Tibial artery (tissue), 4 donors: ENCODE measurements at regions not wholly inside any gene's neighbourhood (a gene's known extent, or its start where the extent isn't known, plus 50 kb on each side); places are given as distances from the start of the nearest gene placed in this dataset.
A peak's percentile ranks its signal among the peaks of the same experiment; 100 is the strongest.

Experiments
- DNase-seq, 2 donors: peaks; one replicate each; pipeline ENCODE4 v3.0.0-alpha.2; 2019
- H3K27ac ChIP-seq, 2 donors: fragments of 200-600 bp; sonication (generic) in 1 of 2; 1 replicate in 1 of 2; 2 replicates in 1 of 2; pipeline ENCODE4 v1.5.1; 2018 to 2019; ENCODE audit warnings: mild to moderate bottlenecking in 1 of 2
- H3K27me3 ChIP-seq, 2 donors: fragments of 200-600 bp; sonication (generic) in 1 of 2; one replicate each; pipeline versions ENCODE4 v1.5.1 to v1.6.0; 2016 to 2019
- H3K36me3 ChIP-seq, 3 donors: fragments of 200-600 bp; sonication (generic) in 2 of 3; one replicate each; pipeline ENCODE4 v1.5.1; 2016 to 2019; ENCODE audit warnings: mild to moderate bottlenecking in 2 of 3
- H3K4me1 ChIP-seq, 4 donors: fragments of 200-600 bp; sonication (generic) in 2 of 4; 1 replicate in 3 of 4; 2 replicates in 1 of 4; pipeline ENCODE4 v1.5.1; 2016 to 2019
- H3K4me3 ChIP-seq, 2 donors: fragments of 200-600 bp; sonication (generic) in 1 of 2; 1 replicate in 1 of 2; 2 replicates in 1 of 2; pipeline ENCODE4 v1.5.1; 2018 to 2019; ENCODE audit warnings: mild to moderate bottlenecking in 2 of 2
- H3K9me3 ChIP-seq, 3 donors: fragments of 200-600 bp; sonication (generic) in 1 of 3; one replicate each; pipeline ENCODE4 v1.5.1; 2016 to 2019
- CTCF ChIP-seq, 2 experiments: fragments of 200-600 bp in 1 of 2; fragments of 450-650 bp in 1 of 2; IDR thresholded peaks; one replicate each; pipeline ENCODE4 v1.5.1; 2017 to 2019; ENCODE audit warnings: antibody characterized with exemption in 2 of 2, mild to moderate bottlenecking in 1 of 2, moderate library complexity in 1 of 2
- intact Hi-C: fragments of 100-400 bp; cut with DNase I; formaldehyde crosslinking; loops from one replicate; pipeline ENCODE4 v1.15.0; 2023; ENCODE audit warnings: low total_unique reads

- DNase-seq, result no peak
- Histone ChIP-seq H3K4me3 (no peak overlapping the region), H3K4me1 (peaks cover 0 to 20% (median 9%) of the 10 kb centered on the region in 4 donors), H3K27me3 (no peaks in the 10 kb centered on the region), H3K9me3 (no peaks in the 10 kb centered on the region), H3K27ac (no peak overlapping the region), H3K36me3 (no peaks in the 10 kb centered on the region)
- no peak for TF ChIP-seq CTCF (IDR thresholded peaks at IDR 0.05)
- intact Hi-C loops, result no loop called here
Measured at GRCh38 chr2:8154270-8154669, 527.6 kb upstream of the ID2 start.

GRCh38 chr2:8154936-8155335 is 526.9 kb upstream of the ID2 start:
- H3K27ac ChIP-seq, result no peak overlapping the region
- peaks cover 0 to 20% (median 6%) of the 10 kb centered on the region in 4 donors for H3K4me1 ChIP-seq
- DNase-seq, result no peak
- H3K9me3 ChIP-seq, result no peaks in the 10 kb centered on the region
- no peaks in the 10 kb centered on the region for H3K27me3 ChIP-seq
- no peak overlapping the region for H3K4me3 ChIP-seq
- no peaks in the 10 kb centered on the region for H3K36me3 ChIP-seq
- intact Hi-C loops, result no loop called here
- no peak for TF ChIP-seq CTCF (IDR thresholded peaks at IDR 0.05)

GRCh38 chr2:8157621-8158430 is 524.0 kb upstream of the ID2 start:
- no peak for DNase-seq
- peak overlapping the region in 1 of 2 donors; percentile 16 for H3K27ac ChIP-seq
- no peaks in the 10 kb centered on the region for H3K27me3 ChIP-seq
- H3K36me3 ChIP-seq, result no peaks in the 10 kb centered on the region
- H3K9me3 ChIP-seq, result no peaks in the 10 kb centered on the region
- H3K4me3 ChIP-seq, result no peak overlapping the region
- peaks cover 0 to 22% (median 5%) of the 10 kb centered on the region in 4 donors for H3K4me1 ChIP-seq
- TF ChIP-seq CTCF (IDR thresholded peaks at IDR 0.05), result no peak
- intact Hi-C loops, result no loop called here

GRCh38 chr2:8158711-8159110 is 523.1 kb upstream of the ID2 start:
- TF ChIP-seq CTCF (IDR thresholded peaks at IDR 0.05), result no peak
- no peaks in the 10 kb centered on the region for H3K27me3 ChIP-seq
- DNase-seq, result no peak
- H3K27ac ChIP-seq, result peak overlapping the region; percentile 83 to 87
- H3K9me3 ChIP-seq, result no peaks in the 10 kb centered on the region
- no peaks in the 10 kb centered on the region for H3K36me3 ChIP-seq
- peaks cover 0 to 31% (median 9%) of the 10 kb centered on the region in 4 donors for H3K4me1 ChIP-seq
- intact Hi-C loops, result no loop called here
- H3K4me3 ChIP-seq, result no peak overlapping the region

DNA sequence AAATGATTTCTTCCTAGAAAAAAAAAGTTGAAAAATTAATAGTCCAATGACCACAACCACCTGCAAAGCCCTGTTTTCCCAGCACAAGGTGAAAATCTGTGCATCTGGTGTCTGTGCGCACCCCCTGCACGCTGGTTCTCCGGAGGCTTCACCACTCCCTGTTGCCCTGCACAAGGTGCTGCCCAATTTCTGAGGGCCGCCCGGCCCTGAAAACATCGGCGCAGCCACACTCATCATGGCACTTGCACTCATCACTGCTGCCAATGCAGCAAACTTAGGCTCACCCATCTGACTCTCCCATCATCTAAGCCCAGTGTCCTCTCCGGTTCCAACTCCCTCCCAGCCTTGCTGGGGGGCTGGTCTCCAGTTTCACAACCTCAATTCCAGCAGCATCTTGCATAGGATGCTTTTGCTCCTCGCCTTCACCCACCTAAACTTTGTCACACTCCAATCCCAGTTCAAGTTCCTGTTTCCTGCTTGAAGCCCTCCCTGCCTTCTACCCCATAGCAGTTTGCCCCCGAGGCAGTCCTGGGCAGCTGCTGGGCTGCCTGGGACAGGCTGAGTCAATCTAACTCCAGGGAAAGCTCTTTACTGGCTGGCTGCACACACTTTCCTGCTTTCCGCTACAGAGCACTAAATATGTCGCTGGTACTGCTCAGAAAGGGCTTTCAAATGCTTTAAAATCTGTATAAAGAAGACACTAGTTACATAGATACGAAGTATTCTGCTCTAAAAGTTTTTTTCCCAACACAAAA is 522.5 kb upstream of the ID2 start:
- H3K27ac ChIP-seq, result peak overlapping the region; percentile 83 to 87
- intact Hi-C loops, result no loop called here
- no peaks in the 10 kb centered on the region for H3K36me3 ChIP-seq
- no peaks in the 10 kb centered on the region for H3K27me3 ChIP-seq
- DNase-seq, result no peak
- H3K4me1 ChIP-seq, result peaks cover 0 to 31% (median 9%) of the 10 kb centered on the region in 4 donors
- no peak overlapping the region for H3K4me3 ChIP-seq
- TF ChIP-seq CTCF (IDR thresholded peaks at IDR 0.05), result no peak
- H3K9me3 ChIP-seq, result no peaks in the 10 kb centered on the region
